Neural crest cell (in vitro differentiated cells): ENCODE measurements at regions not wholly inside any gene's neighbourhood (a gene's known extent, or its start where the extent isn't known, plus 50 kb on each side); places are given as distances from the start of the nearest gene placed in this dataset.

Experiments used
- DNase-seq: peaks from one replicate; pipeline ENCODE4 v3.0.0; 2021; ENCODE audit warnings: low read depth, mixed read lengths, low spot score
- H3K27ac Mint-ChIP-seq: one replicate; pipeline ENCODE4 v1.8.0; 2021; ENCODE audit warnings: mild to moderate bottlenecking, mixed read lengths; ENCODE audit not compliant: unreplicated experiment
- H3K27me3 Mint-ChIP-seq: 2 replicates; pipeline ENCODE4 v1.8.0; 2021; ENCODE audit warnings: low read depth, mild to moderate bottlenecking, mixed read lengths
- H3K36me3 Mint-ChIP-seq: 2 replicates; pipeline ENCODE4 v1.8.0; 2021; ENCODE audit warnings: low read depth, mild to moderate bottlenecking, mixed read lengths
- H3K4me1 Mint-ChIP-seq: 2 replicates; pipeline ENCODE4 v1.8.0; 2021; ENCODE audit warnings: mixed read lengths
- H3K4me3 Mint-ChIP-seq: one replicate; pipeline ENCODE4 v1.8.0; 2021; ENCODE audit warnings: mild to moderate bottlenecking, mixed read lengths
- H3K9me3 Mint-ChIP-seq: 2 replicates; pipeline ENCODE4 v1.8.0; 2021; ENCODE audit warnings: mixed read lengths
- TF ChIP-seq, protein P1 (sequence below): fragments of 200-600 bp; sonication (generic); conservative IDR thresholded peaks from 2 replicates; pipeline ENCODE4 v1.5.0; 2021; ENCODE audit warnings: antibody characterized with exemption, mild to moderate bottlenecking

DNA sequence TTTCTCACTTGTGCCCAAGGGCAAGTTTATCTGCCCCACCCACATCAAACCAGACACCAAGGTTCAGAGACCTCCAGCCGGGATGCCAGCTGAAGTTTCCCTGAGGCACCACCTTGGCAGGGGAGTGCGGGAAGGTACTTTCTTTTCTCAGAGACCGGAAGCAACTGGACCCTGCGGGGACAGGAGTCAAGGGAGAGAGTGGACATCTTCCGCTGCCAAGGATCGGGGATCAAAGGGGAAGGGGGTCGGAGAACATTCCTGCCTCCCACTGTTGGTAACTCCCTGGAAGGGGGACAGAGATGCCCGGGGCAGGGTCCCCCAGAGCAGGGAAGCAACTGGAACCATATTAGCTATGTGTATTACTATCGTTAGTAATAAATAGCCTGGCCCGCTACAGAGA lies 161.8 kb downstream of the DICER1 start:
- TF ChIP-seq, protein P1, sequence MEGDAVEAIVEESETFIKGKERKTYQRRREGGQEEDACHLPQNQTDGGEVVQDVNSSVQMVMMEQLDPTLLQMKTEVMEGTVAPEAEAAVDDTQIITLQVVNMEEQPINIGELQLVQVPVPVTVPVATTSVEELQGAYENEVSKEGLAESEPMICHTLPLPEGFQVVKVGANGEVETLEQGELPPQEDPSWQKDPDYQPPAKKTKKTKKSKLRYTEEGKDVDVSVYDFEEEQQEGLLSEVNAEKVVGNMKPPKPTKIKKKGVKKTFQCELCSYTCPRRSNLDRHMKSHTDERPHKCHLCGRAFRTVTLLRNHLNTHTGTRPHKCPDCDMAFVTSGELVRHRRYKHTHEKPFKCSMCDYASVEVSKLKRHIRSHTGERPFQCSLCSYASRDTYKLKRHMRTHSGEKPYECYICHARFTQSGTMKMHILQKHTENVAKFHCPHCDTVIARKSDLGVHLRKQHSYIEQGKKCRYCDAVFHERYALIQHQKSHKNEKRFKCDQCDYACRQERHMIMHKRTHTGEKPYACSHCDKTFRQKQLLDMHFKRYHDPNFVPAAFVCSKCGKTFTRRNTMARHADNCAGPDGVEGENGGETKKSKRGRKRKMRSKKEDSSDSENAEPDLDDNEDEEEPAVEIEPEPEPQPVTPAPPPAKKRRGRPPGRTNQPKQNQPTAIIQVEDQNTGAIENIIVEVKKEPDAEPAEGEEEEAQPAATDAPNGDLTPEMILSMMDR = no peak
- DNase-seq = no peak
- H3K36me3 Mint-ChIP-seq = no peaks in the 10 kb centered on the region
- no peak overlapping the region for H3K4me3 Mint-ChIP-seq
- no peaks in the 10 kb centered on the region for H3K4me1 Mint-ChIP-seq
- H3K27me3 Mint-ChIP-seq = peaks cover 57% of the 10 kb centered on the region
- H3K9me3 Mint-ChIP-seq = no peaks in the 10 kb centered on the region
- H3K27ac Mint-ChIP-seq = no peak overlapping the region

DNA sequence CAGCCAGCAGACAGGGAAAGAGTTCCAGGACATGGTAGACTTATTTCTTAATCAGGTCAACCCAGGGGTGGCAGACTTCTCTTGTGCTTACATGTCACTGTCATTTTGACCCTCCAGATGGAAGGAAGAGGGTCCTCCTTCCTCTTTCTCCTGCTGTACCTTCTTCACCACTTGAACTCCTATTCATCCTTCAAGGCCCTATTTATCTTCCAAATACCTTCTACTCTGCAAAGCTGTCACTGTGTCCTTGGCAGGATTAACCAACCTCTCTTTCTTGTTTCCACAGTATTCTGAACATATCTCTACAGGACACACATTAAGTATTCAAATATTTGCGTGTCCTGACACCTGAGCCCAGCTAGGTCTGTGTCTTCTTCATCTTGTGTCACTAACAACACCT lies 163.1 kb downstream of the DICER1 start:
- DNase-seq = no peak
- Mint-ChIP-seq H3K27ac (no peak overlapping the region), H3K4me3 (no peak overlapping the region), H3K27me3 (peaks cover 52% of the 10 kb centered on the region), H3K36me3 (no peaks in the 10 kb centered on the region), H3K9me3 (no peaks in the 10 kb centered on the region), H3K4me1 (peaks cover 8% of the 10 kb centered on the region)
- TF ChIP-seq, protein P1 = no peak

DNA sequence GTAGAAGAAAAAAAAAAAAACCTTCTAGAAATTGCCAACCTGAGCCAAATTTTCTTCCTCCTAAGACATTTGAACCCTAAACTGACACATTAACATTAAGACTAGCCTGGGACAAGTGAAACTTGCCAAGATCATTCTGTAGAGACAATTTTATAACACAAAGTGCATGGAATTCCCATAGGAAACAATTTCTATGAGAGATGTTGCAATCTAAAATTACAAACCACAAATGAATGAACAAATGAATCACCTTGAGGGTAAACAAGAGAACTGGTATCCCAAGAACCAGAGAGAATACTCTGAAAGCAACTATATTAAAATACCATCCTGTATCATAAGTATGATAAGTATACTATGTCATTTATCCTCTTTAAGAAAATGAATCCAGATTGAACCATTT lies 165.3 kb downstream of the DICER1 start:
- Mint-ChIP-seq H3K36me3 (no peaks in the 10 kb centered on the region), H3K27ac (no peak overlapping the region), H3K9me3 (peaks cover 4% of the 10 kb centered on the region), H3K27me3 (peaks cover 48% of the 10 kb centered on the region), H3K4me3 (no peak overlapping the region), H3K4me1 (peaks cover 8% of the 10 kb centered on the region)
- TF ChIP-seq, protein P1 = no peak
- no peak for DNase-seq

DNA sequence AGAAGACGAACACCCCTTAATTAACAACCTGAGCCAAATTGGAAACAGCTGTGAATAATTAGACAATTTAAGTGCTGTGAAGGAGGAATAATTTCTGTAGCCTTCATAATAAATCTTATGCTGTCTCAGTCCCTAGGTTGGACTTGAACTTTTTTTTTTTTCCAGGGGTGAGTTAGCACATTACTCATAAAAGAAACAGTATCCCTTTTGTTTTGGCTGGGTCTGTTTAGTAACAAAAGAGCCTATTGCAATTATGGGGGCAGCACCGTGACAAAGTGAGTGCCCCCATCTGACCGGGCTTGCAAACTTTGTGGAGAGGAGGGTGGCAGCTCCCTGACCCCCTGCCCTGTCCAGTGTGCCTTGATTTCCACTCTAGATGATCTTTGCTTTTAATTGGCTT lies 167.4 kb downstream of the DICER1 start:
- no peaks in the 10 kb centered on the region for H3K36me3 Mint-ChIP-seq
- no peak overlapping the region for H3K4me3 Mint-ChIP-seq
- DNase-seq = no peak
- no peak overlapping the region for H3K27ac Mint-ChIP-seq
- TF ChIP-seq, protein P1 = no peak
- peaks cover 52% of the 10 kb centered on the region for H3K27me3 Mint-ChIP-seq
- H3K4me1 Mint-ChIP-seq = peaks cover 8% of the 10 kb centered on the region
- peaks cover 4% of the 10 kb centered on the region for H3K9me3 Mint-ChIP-seq

DNA sequence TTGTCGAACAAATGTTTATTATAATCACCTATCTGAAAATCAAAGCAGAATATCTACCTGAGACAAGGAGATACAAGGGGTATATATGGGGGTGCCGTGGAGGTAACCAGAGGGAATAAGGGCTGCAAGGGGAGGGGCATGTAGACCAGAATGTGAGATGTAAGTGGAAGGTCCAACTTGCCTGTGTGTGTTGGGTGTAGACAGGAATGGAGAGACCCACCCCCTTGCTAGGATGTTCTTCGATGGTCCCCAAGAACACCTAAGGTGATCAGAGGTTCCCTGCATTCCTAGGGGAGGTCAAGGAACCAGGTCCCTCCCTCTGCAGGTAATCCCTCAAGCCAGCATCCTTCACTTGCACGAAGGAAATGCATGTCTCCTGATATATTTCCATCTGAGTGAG lies 167.9 kb downstream of the DICER1 start:
- no peak for DNase-seq
- Mint-ChIP-seq H3K4me1 (peaks cover 8% of the 10 kb centered on the region), H3K27me3 (peaks cover 56% of the 10 kb centered on the region), H3K36me3 (no peaks in the 10 kb centered on the region), H3K9me3 (peaks cover 4% of the 10 kb centered on the region), H3K27ac (no peak overlapping the region), H3K4me3 (no peak overlapping the region)
- TF ChIP-seq, protein P1 = no peak

DNA sequence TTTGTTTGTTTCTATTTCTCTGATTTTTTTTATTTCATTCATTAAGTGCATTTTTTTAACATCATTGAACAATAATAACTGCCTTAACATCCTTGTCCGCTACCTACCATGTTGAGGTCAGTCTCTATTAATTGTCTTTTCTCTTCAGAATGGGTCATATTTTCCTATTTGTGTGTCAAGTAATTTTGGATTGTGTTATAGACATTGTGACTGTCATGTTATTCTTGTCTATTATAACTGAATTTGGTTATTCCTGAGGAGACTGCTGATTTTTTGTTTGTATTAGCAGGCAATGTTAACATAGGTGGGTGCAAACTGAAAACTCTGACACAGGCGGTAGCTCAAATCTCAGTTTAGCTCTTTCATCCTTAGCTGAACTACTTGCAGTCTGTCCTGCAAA lies 169.9 kb downstream of the DICER1 start:
- Mint-ChIP-seq H3K4me1 (peaks cover 8% of the 10 kb centered on the region), H3K27ac (no peak overlapping the region), H3K27me3 (peaks cover 62% of the 10 kb centered on the region), H3K4me3 (no peak overlapping the region), H3K9me3 (peaks cover 4% of the 10 kb centered on the region), H3K36me3 (no peaks in the 10 kb centered on the region)
- DNase-seq = no peak
- TF ChIP-seq, protein P1 = no peak
